ENCODE measurements at regions not wholly inside any gene's neighbourhood (a gene's known extent, or its start where the extent isn't known, plus 50 kb on each side); places are given as distances from the start of the nearest gene placed in this dataset.

DNA sequence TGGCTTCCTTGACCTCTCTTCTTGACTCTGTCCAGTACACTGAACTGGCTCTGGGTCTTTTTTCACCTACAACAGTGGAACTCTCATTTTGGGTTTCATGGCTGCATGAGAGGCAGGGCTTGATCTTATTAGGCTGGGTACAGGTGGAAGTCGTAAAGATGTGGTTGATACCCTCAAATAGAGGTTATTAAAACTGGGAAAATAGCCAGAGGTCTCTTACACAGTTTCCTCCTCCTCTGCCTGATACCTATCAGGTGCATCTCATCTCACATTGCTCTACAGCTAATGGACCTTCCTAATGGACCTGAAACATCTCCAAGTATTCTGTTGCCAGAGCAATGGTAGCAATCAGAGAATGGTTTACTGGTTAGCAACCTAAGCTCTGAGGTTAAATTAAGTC, 231.8 kb downstream of the ETAA1 start:
- H3K4me1 Mint-ChIP-seq = no peaks in the 10 kb centered on the region
- no peak overlapping the region for H3K27ac Mint-ChIP-seq
- intact Hi-C loops (cut with micrococcal nuclease) = no loop called here
- no peak overlapping the region for H3K4me3 Mint-ChIP-seq
- no peak for DNase-seq
- H3K9me3 Mint-ChIP-seq = peaks cover 4% of the 10 kb centered on the region
- H3K27me3 Mint-ChIP-seq = no peaks in the 10 kb centered on the region
- H3K36me3 Mint-ChIP-seq (ENCODE audit: low read depth) = no peaks in the 10 kb centered on the region

DNA sequence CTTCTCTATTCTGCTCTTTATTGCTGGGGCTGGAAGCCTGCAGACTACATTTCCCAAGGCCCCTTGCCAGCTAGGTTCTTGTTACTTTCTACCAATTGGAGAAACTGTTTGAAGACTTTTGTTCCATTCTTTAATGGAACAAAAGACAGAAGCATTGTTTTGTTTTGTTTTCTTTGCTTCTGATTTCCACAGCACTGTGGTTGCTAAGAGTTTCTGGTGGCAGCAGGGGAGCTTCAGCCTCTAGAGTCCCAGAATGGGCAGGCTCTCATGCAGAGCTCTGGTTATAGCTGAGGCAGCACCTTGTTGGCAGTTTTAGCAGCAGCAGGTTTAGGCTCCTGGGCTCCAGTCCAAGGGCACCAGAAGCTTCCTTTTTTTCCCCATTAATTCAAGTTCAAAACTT, 234.3 kb downstream of the ETAA1 start:
- DNase-seq = no peak
- H3K36me3 Mint-ChIP-seq (ENCODE audit: low read depth) = no peaks in the 10 kb centered on the region
- intact Hi-C loops (cut with micrococcal nuclease) = no loop called here
- H3K27me3 Mint-ChIP-seq = no peaks in the 10 kb centered on the region
- H3K9me3 Mint-ChIP-seq = no peaks in the 10 kb centered on the region
- H3K4me1 Mint-ChIP-seq = no peaks in the 10 kb centered on the region
- no peak overlapping the region for H3K27ac Mint-ChIP-seq
- no peak overlapping the region for H3K4me3 Mint-ChIP-seq

DNA sequence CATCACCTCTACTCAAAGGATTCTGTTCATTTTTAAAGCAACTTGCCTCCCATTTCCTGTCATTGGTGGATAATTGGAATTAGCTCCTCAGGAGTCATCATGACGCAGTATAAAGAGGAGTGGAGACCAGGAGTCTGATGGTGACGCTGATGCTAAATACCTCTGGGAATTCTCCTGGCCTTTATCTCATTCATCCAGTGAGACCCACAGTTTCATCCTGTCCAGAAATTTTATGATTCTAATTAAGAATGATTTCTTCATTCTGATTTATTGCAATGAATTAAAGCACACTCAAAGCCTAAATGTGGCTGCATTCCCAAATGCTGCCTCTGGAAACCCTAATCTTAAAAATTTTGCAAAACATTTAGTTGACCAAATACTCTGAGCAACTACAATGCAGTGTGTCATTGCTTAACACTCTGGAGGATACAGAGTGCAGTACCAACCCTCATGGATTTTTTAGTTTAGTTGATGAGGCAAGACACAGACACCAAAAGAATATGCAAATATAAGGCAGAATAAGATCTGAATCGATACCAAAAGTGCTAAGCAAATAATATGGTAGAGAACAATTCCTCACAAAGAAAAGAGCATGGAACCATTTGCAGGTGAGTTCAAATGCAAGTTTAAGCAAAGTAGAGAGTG, 236.2 kb downstream of the ETAA1 start:
- Mint-ChIP-seq H3K9me3 (peaks cover 4% of the 10 kb centered on the region), H3K27ac (no peak overlapping the region), H3K4me3 (no peak overlapping the region), H3K36me3 (ENCODE audit: low read depth) (no peaks in the 10 kb centered on the region), H3K27me3 (no peaks in the 10 kb centered on the region), H3K4me1 (no peaks in the 10 kb centered on the region)
- no peak for DNase-seq
- intact Hi-C loops (cut with micrococcal nuclease) = no loop called here

DNA sequence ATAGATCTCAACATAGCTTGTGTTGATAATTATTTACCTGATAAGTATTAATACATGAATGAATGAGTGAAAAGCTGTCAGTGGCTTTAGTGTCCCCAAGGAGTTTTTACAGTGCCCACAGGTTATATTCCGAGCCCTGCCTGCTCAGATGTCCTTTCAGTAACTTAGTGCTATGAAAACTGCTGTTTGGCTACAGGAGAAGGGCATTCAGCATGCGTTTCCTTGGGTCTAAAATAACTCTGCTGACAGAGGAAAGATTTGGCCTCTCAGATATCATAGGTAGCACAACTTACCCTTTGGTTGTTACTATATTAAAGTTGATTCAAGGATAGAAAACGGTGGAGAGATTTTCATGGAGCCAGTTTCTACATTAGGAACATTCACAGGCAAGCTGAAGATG, 241.0 kb downstream of the ETAA1 start:
- no peak overlapping the region for H3K27ac Mint-ChIP-seq
- H3K4me3 Mint-ChIP-seq = no peak overlapping the region
- H3K27me3 Mint-ChIP-seq = no peaks in the 10 kb centered on the region
- H3K4me1 Mint-ChIP-seq = no peaks in the 10 kb centered on the region
- H3K9me3 Mint-ChIP-seq = peaks cover 4% of the 10 kb centered on the region
- intact Hi-C loops (cut with micrococcal nuclease) = no loop called here
- no peaks in the 10 kb centered on the region for H3K36me3 Mint-ChIP-seq (ENCODE audit: low read depth)
- DNase-seq = no peak

DNA sequence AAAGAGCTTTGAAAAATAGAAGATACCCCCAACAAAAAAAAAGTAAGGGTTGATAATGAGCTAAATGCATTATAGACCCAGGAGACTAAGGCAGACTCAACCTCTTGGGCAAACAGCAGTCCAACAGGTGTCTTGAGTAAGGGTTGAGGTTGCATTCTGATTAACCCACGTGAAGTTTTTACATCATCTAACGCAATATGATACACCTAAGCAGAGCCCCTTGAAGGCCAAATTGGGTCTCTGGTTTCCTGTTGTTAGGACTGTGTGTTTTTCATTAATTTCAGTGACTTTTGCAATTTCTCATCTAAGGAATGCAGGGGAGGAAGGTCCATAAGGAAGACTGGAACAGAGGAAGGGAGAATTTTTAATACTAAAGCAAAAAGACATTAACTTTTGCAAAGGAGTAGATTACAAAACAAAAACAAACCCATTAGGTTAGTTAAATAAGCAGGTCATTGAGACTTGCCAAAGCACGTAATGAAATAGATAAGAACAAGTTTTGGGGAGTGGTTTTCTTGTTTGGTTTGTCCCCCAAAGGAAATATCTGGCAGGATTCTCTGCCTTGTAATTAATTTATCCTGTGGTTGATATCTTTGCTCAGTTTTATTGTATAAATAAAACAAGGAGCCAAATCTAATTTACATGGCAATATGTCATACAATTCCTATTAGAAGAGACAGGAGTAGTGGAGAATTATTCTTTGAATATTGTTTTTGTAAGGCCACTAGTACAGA, 244.3 kb downstream of the ETAA1 start:
- no peaks in the 10 kb centered on the region for H3K4me1 Mint-ChIP-seq
- no peaks in the 10 kb centered on the region for H3K27me3 Mint-ChIP-seq
- DNase-seq = no peak
- H3K9me3 Mint-ChIP-seq = peaks cover 4% of the 10 kb centered on the region
- H3K27ac Mint-ChIP-seq = no peak overlapping the region
- H3K36me3 Mint-ChIP-seq (ENCODE audit: low read depth) = no peaks in the 10 kb centered on the region
- H3K4me3 Mint-ChIP-seq = no peak overlapping the region
- intact Hi-C loops (cut with micrococcal nuclease) = no loop called here

DNA sequence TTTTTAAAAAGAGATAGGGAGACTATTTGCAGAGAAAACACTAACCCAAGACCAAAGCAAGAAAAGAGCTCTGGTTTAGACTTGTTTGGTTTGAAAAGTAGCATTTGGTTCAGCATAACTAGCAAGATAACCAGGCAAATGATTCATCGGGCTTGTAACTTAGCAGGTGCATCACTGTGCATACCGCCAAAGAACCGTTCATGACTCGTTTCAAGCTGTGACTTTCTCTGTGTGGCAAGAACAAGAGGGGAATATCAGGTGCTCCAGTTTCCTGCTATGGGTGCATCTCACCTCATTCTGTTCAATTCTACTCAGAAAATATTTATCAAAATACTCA, 244.9 kb downstream of the ETAA1 start:
- Mint-ChIP-seq H3K4me3 (no peak overlapping the region), H3K36me3 (ENCODE audit: low read depth) (no peaks in the 10 kb centered on the region), H3K9me3 (peaks cover 1% of the 10 kb centered on the region), H3K27ac (no peak overlapping the region), H3K27me3 (no peaks in the 10 kb centered on the region), H3K4me1 (no peaks in the 10 kb centered on the region)
- intact Hi-C loops (cut with micrococcal nuclease) = no loop called here
- no peak for DNase-seq

DNA sequence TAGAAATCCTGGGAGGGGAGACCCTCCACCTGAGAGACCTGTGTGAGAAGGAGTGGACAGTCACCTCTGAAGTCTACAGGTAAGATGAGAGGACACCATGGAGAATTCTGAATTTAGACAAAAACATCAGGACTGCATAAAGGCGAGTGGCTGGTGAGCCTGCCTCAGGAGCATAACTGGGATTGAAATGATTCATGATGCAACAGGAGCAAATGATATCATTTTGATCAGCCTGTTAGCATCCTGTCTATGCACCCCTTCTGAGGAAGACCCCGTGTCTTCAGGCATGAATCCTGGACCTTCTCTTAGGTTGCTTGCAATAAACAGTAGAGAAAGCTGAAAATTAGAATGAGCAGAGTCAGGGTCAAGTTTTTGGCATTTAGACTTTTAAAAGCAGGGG, 245.8 kb downstream of the ETAA1 start:
- intact Hi-C loops (cut with micrococcal nuclease) = no loop called here
- H3K4me3 Mint-ChIP-seq = no peak overlapping the region
- H3K27me3 Mint-ChIP-seq = no peaks in the 10 kb centered on the region
- DNase-seq = no peak
- no peak overlapping the region for H3K27ac Mint-ChIP-seq
- H3K36me3 Mint-ChIP-seq (ENCODE audit: low read depth) = no peaks in the 10 kb centered on the region
- no peaks in the 10 kb centered on the region for H3K4me1 Mint-ChIP-seq
- H3K9me3 Mint-ChIP-seq = no peaks in the 10 kb centered on the region

DNA sequence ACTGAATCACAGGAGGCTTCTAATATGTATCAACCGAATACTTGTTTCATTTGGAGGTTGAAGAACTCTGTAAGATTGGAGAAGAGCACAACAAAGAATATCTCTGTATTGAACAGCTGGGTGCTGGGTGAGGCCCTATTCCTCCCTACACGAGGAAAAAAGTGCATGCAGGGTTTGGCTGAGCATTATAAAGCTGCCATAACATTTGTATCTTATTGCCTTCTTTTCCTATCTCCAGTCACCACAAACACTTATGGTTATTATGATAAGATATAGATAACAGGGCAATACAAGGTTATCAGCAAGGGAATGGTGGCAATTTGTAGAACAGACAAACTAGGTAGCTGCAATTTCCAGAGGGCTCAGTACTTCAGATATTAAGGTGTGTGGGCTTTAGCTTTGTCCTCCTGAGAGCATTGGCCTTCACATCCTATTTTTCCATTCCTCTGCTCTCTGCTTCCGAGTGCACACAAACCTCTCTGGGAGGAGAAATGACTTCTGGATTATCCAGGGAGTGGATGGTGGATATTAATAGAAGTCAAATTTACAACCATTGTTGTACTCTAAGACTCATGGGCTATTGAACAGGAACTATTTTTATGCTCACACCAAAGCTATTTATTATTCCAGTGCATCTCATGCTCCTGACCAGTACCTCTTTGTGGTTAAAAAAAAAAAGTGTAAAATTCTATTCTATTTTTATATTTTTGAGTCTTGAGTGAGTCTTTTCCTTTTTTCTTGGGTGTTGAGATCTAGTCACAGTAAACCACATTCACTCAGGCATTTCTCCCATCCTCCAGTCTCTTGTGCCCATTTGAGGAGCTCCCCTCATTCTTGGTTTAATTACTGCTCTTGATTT, 248.4 kb downstream of the ETAA1 start:
- intact Hi-C loops (cut with micrococcal nuclease) = no loop called here
- H3K27me3 Mint-ChIP-seq = no peaks in the 10 kb centered on the region
- no peak overlapping the region for H3K27ac Mint-ChIP-seq
- H3K4me3 Mint-ChIP-seq = no peak overlapping the region
- no peak for DNase-seq
- H3K9me3 Mint-ChIP-seq = no peaks in the 10 kb centered on the region
- no peaks in the 10 kb centered on the region for H3K4me1 Mint-ChIP-seq
- H3K36me3 Mint-ChIP-seq (ENCODE audit: low read depth) = no peaks in the 10 kb centered on the region

DNA sequence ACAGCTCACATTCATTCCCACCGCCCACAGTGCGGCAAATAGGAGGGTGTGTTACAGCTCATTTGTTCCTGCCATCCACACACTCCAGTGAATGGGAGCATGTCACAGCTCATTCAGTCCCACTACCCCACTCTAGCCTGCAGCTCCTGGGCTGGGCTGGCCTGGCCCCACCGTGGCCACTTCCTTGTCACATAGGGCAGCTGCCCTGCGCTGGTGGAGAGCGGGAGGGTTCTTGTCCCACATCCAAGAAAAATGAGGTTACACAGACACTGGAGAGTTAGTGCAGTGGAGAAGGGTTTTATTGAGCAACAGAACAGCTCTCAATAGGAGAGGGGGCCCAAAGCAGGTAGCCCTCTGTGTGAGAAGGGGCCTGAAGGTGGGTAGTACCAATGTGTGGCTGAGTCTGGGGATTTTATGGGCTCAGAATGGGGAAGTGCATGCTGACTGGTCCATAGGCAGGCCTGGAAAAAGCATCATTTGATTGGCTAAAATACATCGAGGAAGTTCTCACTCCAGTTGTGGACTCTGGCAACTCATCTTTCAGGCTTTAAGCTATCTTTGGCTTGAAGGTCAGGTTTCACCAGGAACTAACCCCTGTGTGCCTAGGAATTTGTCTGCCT, 249.7 kb downstream of the ETAA1 start:
- no peak for DNase-seq
- Mint-ChIP-seq H3K9me3 (no peaks in the 10 kb centered on the region), H3K4me1 (no peaks in the 10 kb centered on the region), H3K27ac (no peak overlapping the region), H3K4me3 (no peak overlapping the region), H3K27me3 (no peaks in the 10 kb centered on the region), H3K36me3 (ENCODE audit: low read depth) (no peaks in the 10 kb centered on the region)
- intact Hi-C loops (cut with micrococcal nuclease) = no loop called here

GRCh38 chr2:67649331-67650261, 252.5 kb downstream of the ETAA1 start:
- Mint-ChIP-seq H3K9me3 (no peaks in the 10 kb centered on the region), H3K4me1 (no peaks in the 10 kb centered on the region), H3K27ac (no peak overlapping the region), H3K27me3 (no peaks in the 10 kb centered on the region), H3K36me3 (ENCODE audit: low read depth) (no peaks in the 10 kb centered on the region), H3K4me3 (no peak overlapping the region)
- DNase-seq = no peak
- intact Hi-C loops (cut with micrococcal nuclease) = no loop called here

- Mint-ChIP-seq H3K36me3 (ENCODE audit: low read depth) (no peaks in the 10 kb centered on the region), H3K27me3 (no peaks in the 10 kb centered on the region), H3K4me1 (no peaks in the 10 kb centered on the region), H3K27ac (no peak overlapping the region), H3K4me3 (no peak overlapping the region), H3K9me3 (no peaks in the 10 kb centered on the region)
- DNase-seq = no peak
- intact Hi-C loops (cut with micrococcal nuclease) = no loop called here
These were observed 253.4 kb downstream of the ETAA1 start for GRCh38 chr2:67650291-67651133.

GRCh38 chr2:67651565-67651964, 254.4 kb downstream of the ETAA1 start:
- Mint-ChIP-seq H3K9me3 (no peaks in the 10 kb centered on the region), H3K27ac (no peak overlapping the region), H3K36me3 (ENCODE audit: low read depth) (no peaks in the 10 kb centered on the region), H3K4me3 (no peak overlapping the region), H3K4me1 (no peaks in the 10 kb centered on the region), H3K27me3 (no peaks in the 10 kb centered on the region)
- no peak for DNase-seq
- intact Hi-C loops (cut with micrococcal nuclease) = no loop called here

GRCh38 chr2:67652679-67653078, 255.5 kb downstream of the ETAA1 start:
- Mint-ChIP-seq H3K4me1 (no peaks in the 10 kb centered on the region), H3K27ac (no peak overlapping the region), H3K4me3 (no peak overlapping the region), H3K27me3 (no peaks in the 10 kb centered on the region), H3K36me3 (ENCODE audit: low read depth) (no peaks in the 10 kb centered on the region), H3K9me3 (no peaks in the 10 kb centered on the region)
- no peak for DNase-seq
- intact Hi-C loops (cut with micrococcal nuclease) = no loop called here

Measured in activated CD4-positive, alpha-beta T cell treated with anti-CD3 and anti-CD28 coated beads, Interleukin-2, amount 10 ng/mL, durations not matched to agents 24 days and 14 days (primary cell).